ENCODE measurements at regions not wholly inside any gene's neighbourhood (a gene's known extent, or its start where the extent isn't known, plus 50 kb on each side); places are given as distances from the start of the nearest gene placed in this dataset.

DNA sequence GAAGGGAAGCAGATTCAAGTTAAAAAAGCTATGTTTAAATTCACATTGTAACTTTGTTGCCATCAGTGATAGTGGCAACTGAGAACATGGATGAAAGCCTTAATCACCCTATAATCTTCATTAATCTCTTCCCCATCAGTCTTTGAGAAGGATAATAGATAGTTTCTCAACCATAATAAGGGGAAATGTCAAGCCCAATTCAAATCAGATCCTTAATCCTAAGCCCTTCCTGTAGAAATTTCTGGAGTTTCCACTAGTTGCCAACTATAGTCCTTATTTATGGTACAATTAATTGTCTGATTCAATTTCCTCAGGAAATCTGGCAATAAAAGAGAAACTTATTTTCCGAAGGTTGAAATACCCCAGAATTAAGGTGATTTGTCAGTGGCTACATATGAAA is 431.8 kb downstream of the ZWINT start:
- no peak overlapping the region for H2BK20ac ChIP-seq (ENCODE audit: low read length)
- no peak overlapping the region for H2BK5ac ChIP-seq (ENCODE audit: low read depth, low read length)
- no peak overlapping the region for H3K23ac ChIP-seq (ENCODE audit: insufficient read length)
- H3K4me3 ChIP-seq (ENCODE audit: extremely low read depth in 1 of 4, insufficient read depth in 2 of 4, low read depth in 3 of 4, low read length in 4 of 4): no peak overlapping the region
- H3K18ac ChIP-seq (ENCODE audit: extremely low read depth, low read length): no peak overlapping the region
- H3K23me2 ChIP-seq (ENCODE audit: low read depth, low read length): no peaks in the 10 kb centered on the region
- H2BK120ac ChIP-seq (replicated peaks; ENCODE audit: low read depth, low read length): no peak overlapping the region
- no peaks in the 10 kb centered on the region for H4K20me1 ChIP-seq (replicated peaks in 1 of 2; ENCODE audit: control insufficient read depth in 1 of 2, insufficient read depth in 2 of 2, low read length in 2 of 2)
- WGBS, 2 experiments (ENCODE audit: extremely low coverage in 1 of 2, insufficient coverage in 1 of 2, insufficient read length in 1 of 2, insufficient replicate concordance in 2 of 2, low coverage in 1 of 2, low lambda C conversion rate in 2 of 2, missing lambda C conversion rate in 1 of 2): 96% methylated on average over 1 of the region's 1 CpG; no CpG with 5 or more reads in 1 of the 2 experiments
- H3K4me1 ChIP-seq (replicated peaks in 1 of 4; ENCODE audit: control insufficient read depth in 3 of 4, insufficient read depth in 4 of 4, low read length in 3 of 4): no peaks in the 10 kb centered on the region
- no peak overlapping the region for H4K91ac ChIP-seq (replicated peaks; ENCODE audit: insufficient read length, low read length)
- ChIA-PET CTCF (ENCODE audit: partially characterized antibody) (interaction anchor here (0.7 kb wide), 1 partner anchor 30 kb away, joined by 3 read pairs; no protein-coding TSS in a partner anchor), POLR2A (ENCODE audit: partially characterized antibody) (no interaction called here)
- no peak overlapping the region for H2AK5ac ChIP-seq (ENCODE audit: low read depth, low read length)
- no peak overlapping the region for H3K14ac ChIP-seq (ENCODE audit: insufficient read length)
- H3K9me3 ChIP-seq (ENCODE audit: insufficient read depth in 2 of 2, low read depth in 1 of 2, low read length in 1 of 2): no peaks in the 10 kb centered on the region
- no peak overlapping the region for H3K4ac ChIP-seq (replicated peaks; ENCODE audit: insufficient read length, low read depth, low read length)
- no peak overlapping the region for H3K9ac ChIP-seq (replicated peaks in 1 of 4; ENCODE audit: extremely low read depth in 1 of 4, low read depth in 3 of 4, low read length in 3 of 4)
- TF ChIP-seq, protein P1, sequence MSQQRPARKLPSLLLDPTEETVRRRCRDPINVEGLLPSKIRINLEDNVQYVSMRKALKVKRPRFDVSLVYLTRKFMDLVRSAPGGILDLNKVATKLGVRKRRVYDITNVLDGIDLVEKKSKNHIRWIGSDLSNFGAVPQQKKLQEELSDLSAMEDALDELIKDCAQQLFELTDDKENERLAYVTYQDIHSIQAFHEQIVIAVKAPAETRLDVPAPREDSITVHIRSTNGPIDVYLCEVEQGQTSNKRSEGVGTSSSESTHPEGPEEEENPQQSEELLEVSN (IDR thresholded peaks at IDR 0.05): no peak
- no peak for TF ChIP-seq GTF2F1 (IDR thresholded peaks at IDR 0.05; ENCODE audit: borderline replicate concordance, low read depth, low read length)
- TF ChIP-seq RXRA (IDR thresholded peaks at IDR 0.05; ENCODE audit: insufficient read depth, low read depth, low read length): no peak
- no peak for TF ChIP-seq SIRT6 (IDR thresholded peaks at IDR 0.05; ENCODE audit: low read length)
- TF ChIP-seq RBBP5 (IDR thresholded peaks at IDR 0.05; ENCODE audit: borderline replicate concordance, low read depth, low read length): no peak
- TF ChIP-seq, protein P2, sequence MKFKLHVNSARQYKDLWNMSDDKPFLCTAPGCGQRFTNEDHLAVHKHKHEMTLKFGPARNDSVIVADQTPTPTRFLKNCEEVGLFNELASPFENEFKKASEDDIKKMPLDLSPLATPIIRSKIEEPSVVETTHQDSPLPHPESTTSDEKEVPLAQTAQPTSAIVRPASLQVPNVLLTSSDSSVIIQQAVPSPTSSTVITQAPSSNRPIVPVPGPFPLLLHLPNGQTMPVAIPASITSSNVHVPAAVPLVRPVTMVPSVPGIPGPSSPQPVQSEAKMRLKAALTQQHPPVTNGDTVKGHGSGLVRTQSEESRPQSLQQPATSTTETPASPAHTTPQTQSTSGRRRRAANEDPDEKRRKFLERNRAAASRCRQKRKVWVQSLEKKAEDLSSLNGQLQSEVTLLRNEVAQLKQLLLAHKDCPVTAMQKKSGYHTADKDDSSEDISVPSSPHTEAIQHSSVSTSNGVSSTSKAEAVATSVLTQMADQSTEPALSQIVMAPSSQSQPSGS (IDR thresholded peaks at IDR 0.05; ENCODE audit: low read length): no peak
- H3K4me2 ChIP-seq (ENCODE audit: insufficient read depth in 1 of 2, low read depth in 2 of 2, low read length in 2 of 2): no peak overlapping the region
- FAIRE-seq (no peak), DNase-seq (ENCODE audit: low read depth in 1 of 2, low spot score in 2 of 2) (no peak)
- no peak overlapping the region for H2BK12ac ChIP-seq (ENCODE audit: low read depth, low read length)
- no peaks in the 10 kb centered on the region for H3K79me2 ChIP-seq (ENCODE audit: control insufficient read depth in 1 of 2, insufficient read depth in 2 of 2, low read length in 2 of 2)
- H3K79me1 ChIP-seq (ENCODE audit: low read depth, low read length): no peaks in the 10 kb centered on the region
- H3K27ac ChIP-seq (ENCODE audit: low read depth, low read length): no peak overlapping the region
- H4K8ac ChIP-seq (ENCODE audit: extremely low read depth, insufficient read depth, low read length): no peak overlapping the region
- H3K36me3 ChIP-seq (ENCODE audit: control insufficient read depth in 2 of 4, insufficient read depth in 4 of 4, low read length in 3 of 4): no peaks in the 10 kb centered on the region
- H2BK15ac ChIP-seq (ENCODE audit: low read length): no peak overlapping the region
- H2AFZ ChIP-seq (ENCODE audit: low read length): no peak overlapping the region
- no peak overlapping the region for H4K5ac ChIP-seq (ENCODE audit: insufficient read length, low read depth, low read length)
- H3K56ac ChIP-seq (replicated peaks; ENCODE audit: insufficient read length, low read depth, low read length): no peak overlapping the region
- H3K27me3 ChIP-seq (replicated peaks in 1 of 4; ENCODE audit: control insufficient read depth in 3 of 4, extremely low read depth in 1 of 4, insufficient read depth in 3 of 4, low read length in 3 of 4): no peaks in the 10 kb centered on the region

Data from H1 (cell line).